Activated CD4-positive, alpha-beta T cell treated with anti-CD3 and anti-CD28 coated beads for 36 hours (primary cell): ENCODE measurements at regions not wholly inside any gene's neighbourhood (a gene's known extent, or its start where the extent isn't known, plus 50 kb on each side); places are given as distances from the start of the nearest gene placed in this dataset.
"Not testable (repeated sequence)": the region's sequence is repeated elsewhere in the genome, so short reads cannot be mapped to it uniquely, and the experiment has no call there.

Experiments
- ATAC-seq: fragments of 200-7000 bp; cut with Tn5 transposase; one replicate; pipeline ENCODE4 v1.10.0; 2021; ENCODE audit warnings: mild to moderate bottlenecking, moderate library complexity
- CTCF ChIA-PET: fragments of 350-600 bp; sonication (Branson Sonifier 250); formaldehyde crosslinking; loops from one replicate; lab custom pipeline; 2021; ENCODE audit warnings: antibody characterized with exemption; lab: Charles Lee
- POLR2A ChIA-PET: fragments of 350-600 bp; sonication (Branson Sonifier 250); formaldehyde crosslinking; loops from one replicate; lab custom pipeline; 2021; ENCODE audit warnings: antibody characterized with exemption, inconsistent platforms; lab: Charles Lee
- DNase-seq: peaks from one replicate; pipeline ENCODE4 v3.0.0-alpha.2; 2020
- H3K27ac Mint-ChIP-seq: one replicate; pipeline ENCODE4 v1.8.0; 2021; ENCODE audit warnings: mixed read lengths
- H3K27me3 Mint-ChIP-seq: one replicate; pipeline ENCODE4 v1.8.0; 2021; ENCODE audit warnings: mixed read lengths
- H3K36me3 Mint-ChIP-seq: one replicate; pipeline ENCODE4 v1.8.0; 2021; ENCODE audit warnings: low read depth, mixed read lengths
- H3K4me1 Mint-ChIP-seq: one replicate; pipeline ENCODE4 v1.8.0; 2021; ENCODE audit warnings: mixed read lengths
- H3K4me3 Mint-ChIP-seq: one replicate; pipeline ENCODE4 v1.8.0; 2021; ENCODE audit warnings: mild to moderate bottlenecking, moderate library complexity, mixed read lengths
- H3K9me3 Mint-ChIP-seq: one replicate; pipeline ENCODE4 v1.8.0; 2021; ENCODE audit warnings: low read depth, mixed read lengths
- intact Hi-C, 2 experiments: fragments of 100-400 bp; cut with DNase I in 1 of 2; cut with micrococcal nuclease in 1 of 2; formaldehyde crosslinking; loops; one replicate each; pipeline versions ENCODE4 v1.14.2 to v1.15.1; 2022 to 2024; cut with DNase I, micrococcal nuclease

DNA sequence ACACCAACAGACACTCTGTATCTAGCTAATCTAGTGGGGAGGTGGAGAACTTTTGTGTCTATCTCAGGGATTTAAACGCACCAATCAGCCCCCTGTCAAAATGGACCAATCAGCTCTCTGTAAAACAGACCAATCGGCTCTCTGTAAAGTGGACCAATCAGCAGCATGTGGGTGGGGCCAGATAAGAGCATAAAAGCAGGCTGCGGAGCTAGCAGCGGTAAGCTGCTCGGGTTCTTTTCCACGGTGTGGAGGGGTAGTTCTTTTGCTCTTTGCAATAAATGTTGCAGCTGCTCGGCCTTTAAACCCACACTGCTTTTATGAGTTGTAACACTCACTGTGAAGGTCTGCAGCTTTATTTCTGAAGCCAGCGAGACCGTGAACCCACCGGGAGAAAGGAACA, 51.3 kb upstream of the FOXI3 start:
- Mint-ChIP-seq H3K36me3 (no peaks in the 10 kb centered on the region), H3K9me3 (peaks cover 3% of the 10 kb centered on the region), H3K4me1 (no peaks in the 10 kb centered on the region), H3K27me3 (peaks cover 6% of the 10 kb centered on the region), H3K27ac (no peak overlapping the region), H3K4me3 (no peak overlapping the region)
- no peak for DNase-seq
- ChIA-PET CTCF (no interaction called here), POLR2A (interaction anchor here (0.5 kb wide), 1 partner anchor 24 kb away, joined by 11 read pairs; no protein-coding TSS in a partner anchor)
- ATAC-seq = no peak
- intact Hi-C loops = no loop called here

DNA sequence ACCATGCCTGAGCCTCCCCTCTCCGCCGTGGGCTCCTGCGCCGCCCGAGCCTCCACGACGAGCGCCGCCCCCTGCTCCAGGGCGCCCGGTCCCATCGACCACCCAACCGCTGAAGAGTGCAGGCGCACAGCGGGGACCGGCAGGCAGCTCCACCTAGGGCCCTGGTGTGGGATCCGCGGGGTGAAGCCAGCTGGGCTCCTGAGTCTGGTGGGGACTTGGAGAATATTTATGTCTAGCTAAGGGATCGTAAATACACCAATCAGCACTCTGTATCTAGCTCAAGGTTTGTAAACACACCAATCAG, 50.8 kb upstream of the FOXI3 start:
- H3K9me3 Mint-ChIP-seq, POLR2A ChIA-PET, H3K27ac Mint-ChIP-seq, ATAC-seq, CTCF ChIA-PET, H3K36me3 Mint-ChIP-seq, H3K4me1 Mint-ChIP-seq, H3K27me3 Mint-ChIP-seq, intact Hi-C loops, DNase-seq, H3K4me3 Mint-ChIP-seq: not testable (repeated sequence)
